Activated naive CD8-positive, alpha-beta T cell treated with anti-CD3 and anti-CD28 coated beads, Interleukin-2, amount 10 ng/mL, durations not matched to agents 7 days and 5 days (primary cell): ENCODE measurements at regions not wholly inside any gene's neighbourhood (a gene's known extent, or its start where the extent isn't known, plus 50 kb on each side); places are given as distances from the start of the nearest gene placed in this dataset.
"Not testable (repeated sequence)": the region's sequence is repeated elsewhere in the genome, so short reads cannot be mapped to it uniquely, and the experiment has no call there.

ENCODE experiments used
- ATAC-seq: fragments of 150-1000 bp; cut with Tn5 transposase; one replicate; pipeline ENCODE4 v1.10.0; 2021; ENCODE audit warnings: low read depth, moderate library complexity
- POLR2A ChIA-PET: fragments of 350-600 bp; sonication (Branson Sonifier 250); formaldehyde crosslinking; loops from one replicate; lab custom pipeline; 2021; ENCODE audit warnings: antibody characterized with exemption; lab: Charles Lee
- DNase-seq: peaks from one replicate; pipeline ENCODE4 v3.0.0; 2021
- H3K27ac Mint-ChIP-seq: one replicate; pipeline ENCODE4 v1.8.0; 2022; ENCODE audit warnings: mild to moderate bottlenecking, mixed read lengths
- H3K27me3 Mint-ChIP-seq: one replicate; pipeline ENCODE4 v1.8.0; 2022; ENCODE audit warnings: mild to moderate bottlenecking, moderate library complexity, mixed read lengths
- H3K36me3 Mint-ChIP-seq: one replicate; pipeline ENCODE4 v1.8.0; 2021; ENCODE audit warnings: mild to moderate bottlenecking, mixed read lengths
- H3K4me1 Mint-ChIP-seq: one replicate; pipeline ENCODE4 v1.8.0; 2021; ENCODE audit warnings: mixed read lengths
- H3K4me3 Mint-ChIP-seq: one replicate; pipeline ENCODE4 v1.8.0; 2022; ENCODE audit warnings: mild to moderate bottlenecking, moderate library complexity, mixed read lengths
- H3K9me3 Mint-ChIP-seq: one replicate; pipeline ENCODE4 v1.8.0; 2021; ENCODE audit warnings: mixed read lengths

DNA sequence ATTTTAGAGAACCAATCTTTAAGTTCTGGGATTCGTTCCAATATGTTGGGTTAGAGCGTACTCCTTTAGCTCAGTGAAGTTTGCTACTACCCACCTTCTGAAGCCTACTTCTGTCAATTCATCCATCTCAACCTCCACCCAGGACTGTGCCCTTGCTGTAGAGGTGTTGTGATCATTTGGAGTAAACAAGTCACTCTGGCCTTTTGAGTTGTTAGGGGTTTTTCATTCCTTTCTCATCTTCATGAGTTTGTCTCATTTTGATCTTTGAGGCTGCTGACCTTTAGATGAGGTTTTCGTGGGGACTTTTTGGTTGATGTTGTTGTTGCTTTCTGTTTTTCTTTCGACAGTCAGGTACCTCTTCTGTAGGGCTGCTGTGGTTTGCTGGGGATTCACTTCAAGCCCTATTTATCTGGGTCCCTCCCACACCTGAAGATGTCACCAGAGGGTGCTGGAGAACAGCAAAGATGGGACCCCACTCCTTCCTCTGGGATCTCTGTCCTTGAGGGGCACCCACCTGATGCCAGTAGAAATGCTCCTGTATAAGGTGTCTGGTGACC, 158.4 kb downstream of the ANKRD36B start:
- H3K36me3 Mint-ChIP-seq, H3K4me1 Mint-ChIP-seq, H3K27me3 Mint-ChIP-seq, H3K9me3 Mint-ChIP-seq, H3K4me3 Mint-ChIP-seq, DNase-seq, ATAC-seq, H3K27ac Mint-ChIP-seq, POLR2A ChIA-PET: not testable (repeated sequence)

DNA sequence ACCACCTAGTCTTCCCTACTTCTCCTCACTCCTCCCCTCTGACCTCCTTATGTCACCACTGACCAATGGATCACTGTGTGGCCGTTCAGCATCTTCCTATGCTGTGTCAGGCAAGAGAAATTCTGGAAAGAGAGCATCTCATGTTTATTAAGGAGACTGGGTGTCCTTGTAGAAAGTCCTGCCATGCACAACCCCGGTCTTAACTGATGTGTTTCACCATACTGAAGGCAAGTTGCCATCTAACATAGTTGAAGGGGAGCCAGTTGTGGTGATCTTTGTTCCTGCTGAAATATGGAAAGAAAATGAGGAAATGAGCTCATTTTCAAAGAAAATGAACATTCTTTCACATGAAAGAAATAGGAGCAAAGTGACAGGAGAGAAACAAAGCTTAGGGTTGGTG, 167.3 kb downstream of the ANKRD36B start:
- ATAC-seq, DNase-seq, H3K27me3 Mint-ChIP-seq, H3K27ac Mint-ChIP-seq, H3K4me3 Mint-ChIP-seq, H3K9me3 Mint-ChIP-seq, POLR2A ChIA-PET, H3K4me1 Mint-ChIP-seq, H3K36me3 Mint-ChIP-seq: not testable (repeated sequence)

DNA sequence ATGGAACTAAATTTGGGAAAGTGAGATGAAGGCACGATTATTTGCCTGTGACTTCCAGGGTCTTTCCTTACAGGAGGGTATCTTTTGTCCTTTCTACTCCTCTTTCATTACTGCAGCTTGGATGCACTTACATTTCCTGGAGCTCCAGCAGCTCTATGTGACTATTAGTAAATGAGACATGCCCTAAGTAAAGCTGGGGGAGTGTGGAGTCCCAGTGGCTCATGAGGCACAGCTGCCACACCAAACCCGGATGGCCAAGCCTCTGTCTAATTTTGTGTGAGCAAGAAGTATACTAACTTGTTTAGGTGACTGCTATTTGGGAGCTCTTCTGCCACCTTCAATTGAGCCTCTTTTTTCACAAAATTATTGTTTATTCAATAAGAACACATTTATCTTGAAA, 183.3 kb downstream of the ANKRD36B start:
- DNase-seq, H3K27ac Mint-ChIP-seq, H3K9me3 Mint-ChIP-seq, H3K36me3 Mint-ChIP-seq, ATAC-seq, H3K4me3 Mint-ChIP-seq, H3K27me3 Mint-ChIP-seq, H3K4me1 Mint-ChIP-seq, POLR2A ChIA-PET: not testable (repeated sequence)

DNA sequence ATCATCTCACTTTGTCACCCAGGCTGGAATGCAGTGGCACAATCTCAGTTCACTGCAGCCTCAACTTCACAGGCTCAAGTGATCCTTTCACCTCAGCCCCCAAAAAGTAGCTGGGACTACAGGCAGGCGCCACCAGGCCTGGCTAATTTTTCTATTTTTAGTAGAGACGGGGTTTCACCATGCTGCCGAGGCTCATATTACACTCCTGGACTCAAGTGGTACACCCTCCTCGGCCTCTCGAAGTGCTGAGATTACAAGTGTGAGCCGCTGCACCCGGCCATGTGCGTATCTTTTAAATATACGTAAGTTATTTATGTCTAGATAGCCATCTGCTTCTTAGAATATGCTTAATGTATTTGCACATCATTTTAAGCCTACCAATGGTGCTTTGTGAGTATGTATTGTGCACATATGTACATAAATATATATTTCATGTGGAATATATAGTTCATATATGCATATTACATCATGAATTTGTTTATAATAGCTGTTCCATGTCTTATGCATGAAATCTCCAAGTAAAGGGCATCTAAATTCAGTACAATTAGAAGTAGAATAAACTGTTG, 184.4 kb downstream of the ANKRD36B start:
- H3K27ac Mint-ChIP-seq, POLR2A ChIA-PET, H3K27me3 Mint-ChIP-seq, H3K4me3 Mint-ChIP-seq, H3K36me3 Mint-ChIP-seq, DNase-seq, H3K4me1 Mint-ChIP-seq, ATAC-seq, H3K9me3 Mint-ChIP-seq: not testable (repeated sequence)

DNA sequence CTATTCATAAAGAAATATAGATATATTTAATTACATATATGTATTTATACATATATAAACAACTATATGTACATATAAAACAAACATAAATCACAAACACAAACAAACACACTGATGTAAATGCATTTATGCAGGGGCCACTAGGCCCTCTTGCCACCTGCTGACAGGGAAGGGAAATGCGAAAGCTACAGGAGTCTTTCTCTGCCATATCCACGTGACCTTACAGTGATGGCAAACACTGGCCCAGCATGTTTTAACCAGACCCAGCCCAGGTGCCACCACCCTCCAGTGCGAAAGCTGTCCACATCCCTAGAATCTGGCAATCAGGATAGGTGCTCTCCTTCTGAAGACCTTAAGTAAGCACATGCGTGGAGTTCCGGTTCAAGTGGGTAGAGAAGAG, 187.0 kb downstream of the ANKRD36B start:
- POLR2A ChIA-PET, H3K4me3 Mint-ChIP-seq: not testable (repeated sequence)

DNA sequence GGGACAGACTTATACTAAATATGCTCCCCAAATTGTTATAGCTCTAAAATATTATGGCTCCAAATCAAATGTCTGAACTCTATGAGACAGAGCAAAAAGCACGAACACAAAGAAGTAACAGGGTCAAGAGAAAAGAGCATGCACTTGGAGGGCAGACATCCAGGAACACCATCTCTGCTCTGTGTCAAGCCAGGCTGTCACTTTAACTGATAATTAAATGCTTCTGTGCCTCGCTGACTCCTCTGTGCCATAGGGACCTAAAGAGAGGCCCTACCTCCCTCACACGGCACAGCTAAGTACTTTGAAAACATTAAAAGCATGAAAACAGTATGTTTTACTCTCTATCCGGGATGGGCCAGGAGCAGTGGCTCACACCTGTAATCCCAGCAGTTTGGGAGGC, 194.0 kb downstream of the ANKRD36B start:
- H3K9me3 Mint-ChIP-seq, DNase-seq, H3K4me3 Mint-ChIP-seq, H3K27ac Mint-ChIP-seq, H3K27me3 Mint-ChIP-seq, POLR2A ChIA-PET, ATAC-seq, H3K36me3 Mint-ChIP-seq, H3K4me1 Mint-ChIP-seq: not testable (repeated sequence)

More for the DNA sequence above, 187.0 kb downstream of the ANKRD36B start:
- H3K27ac Mint-ChIP-seq, H3K27me3 Mint-ChIP-seq, H3K4me1 Mint-ChIP-seq, DNase-seq, H3K9me3 Mint-ChIP-seq, ATAC-seq, H3K36me3 Mint-ChIP-seq: not testable (repeated sequence)

DNA sequence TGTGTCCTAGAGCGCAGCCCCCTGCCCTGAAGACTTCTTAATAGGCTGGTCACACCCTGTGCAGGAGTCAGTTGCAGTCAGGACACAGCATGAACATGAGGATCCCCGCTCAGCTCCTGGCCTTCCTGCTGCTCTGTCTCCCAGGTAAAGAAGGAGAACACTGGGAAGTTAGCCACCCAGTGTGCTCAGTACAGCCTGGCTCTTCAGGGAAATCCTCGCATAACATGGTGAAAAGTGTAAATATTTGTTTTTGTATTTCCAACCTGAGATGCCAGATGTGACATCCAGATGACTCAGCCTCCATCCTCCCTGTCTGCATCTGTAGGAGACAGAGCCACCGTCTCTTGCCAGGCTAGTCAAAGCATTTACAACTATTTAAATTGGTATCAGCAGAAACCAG, 203.9 kb downstream of the ANKRD36B start:
- H3K27me3 Mint-ChIP-seq, H3K4me3 Mint-ChIP-seq, H3K4me1 Mint-ChIP-seq, H3K9me3 Mint-ChIP-seq, H3K27ac Mint-ChIP-seq, POLR2A ChIA-PET, ATAC-seq, H3K36me3 Mint-ChIP-seq, DNase-seq: not testable (repeated sequence)

DNA sequence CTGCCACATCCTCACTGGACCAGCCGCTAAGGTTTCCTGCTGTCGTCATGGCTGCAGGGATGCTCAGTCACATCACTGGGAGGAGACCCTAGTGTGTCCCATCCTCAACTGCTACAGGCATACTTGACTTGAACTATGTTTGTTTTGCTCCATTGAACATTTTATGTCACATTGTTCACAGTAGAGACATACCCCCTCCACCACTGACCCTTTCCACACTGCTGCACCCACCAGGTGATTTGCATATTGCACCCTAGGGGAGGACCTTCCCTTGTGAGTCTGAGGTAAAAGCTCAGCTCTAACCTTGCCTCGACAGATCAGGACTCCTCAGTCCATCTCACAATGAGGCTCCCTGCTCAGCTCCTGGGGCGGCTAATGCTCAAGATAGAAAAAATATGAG, 213.8 kb downstream of the ANKRD36B start:
- H3K9me3 Mint-ChIP-seq, H3K36me3 Mint-ChIP-seq, POLR2A ChIA-PET, H3K27ac Mint-ChIP-seq, ATAC-seq, H3K4me1 Mint-ChIP-seq, H3K27me3 Mint-ChIP-seq, H3K4me3 Mint-ChIP-seq, DNase-seq: not testable (repeated sequence)

DNA sequence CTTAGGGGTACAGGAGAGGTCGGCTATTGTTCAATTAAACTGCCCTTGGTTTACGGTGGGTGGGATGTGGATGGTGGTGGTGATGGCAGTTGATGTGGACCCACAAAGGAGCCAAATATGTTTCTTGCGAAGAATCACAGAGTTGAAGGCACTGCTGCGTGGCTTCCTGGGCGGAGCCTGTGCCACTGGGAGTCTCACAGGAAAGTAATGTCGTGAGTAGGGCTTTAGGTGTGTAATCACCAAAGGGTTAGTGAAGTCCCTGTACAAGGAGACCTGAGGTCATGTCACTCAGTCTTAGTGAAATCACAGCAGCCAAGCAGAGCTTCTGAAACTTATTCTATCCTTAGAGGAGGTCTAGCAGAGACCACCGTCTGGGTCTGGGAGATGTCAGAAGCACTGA, 215.3 kb downstream of the ANKRD36B start:
- H3K27ac Mint-ChIP-seq, H3K27me3 Mint-ChIP-seq, H3K36me3 Mint-ChIP-seq, DNase-seq, H3K4me3 Mint-ChIP-seq, POLR2A ChIA-PET, H3K9me3 Mint-ChIP-seq, H3K4me1 Mint-ChIP-seq: not testable (repeated sequence)
- ATAC-seq, result peak; percentile 70

DNA sequence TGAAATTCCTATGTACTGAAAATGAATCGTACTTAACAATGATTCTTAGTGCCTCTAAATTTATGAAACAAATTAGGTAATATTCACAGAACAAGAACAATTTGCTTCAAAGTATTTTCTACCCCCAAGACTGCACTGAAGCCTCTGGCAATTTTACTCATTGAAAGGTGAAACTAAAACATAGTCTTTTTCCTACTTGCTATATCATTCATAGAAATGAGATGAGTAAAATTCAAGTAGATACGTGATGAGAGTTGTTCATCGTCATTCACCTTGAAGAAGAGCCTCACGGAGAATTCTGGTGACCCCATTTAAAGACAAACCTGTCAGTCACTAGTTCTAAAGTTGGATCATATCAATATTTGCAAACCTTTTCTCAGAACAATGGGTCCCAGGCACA, 226.5 kb downstream of the ANKRD36B start:
- H3K36me3 Mint-ChIP-seq, ATAC-seq, H3K27me3 Mint-ChIP-seq, H3K9me3 Mint-ChIP-seq, H3K27ac Mint-ChIP-seq, POLR2A ChIA-PET, H3K4me3 Mint-ChIP-seq, H3K4me1 Mint-ChIP-seq, DNase-seq: not testable (repeated sequence)

DNA sequence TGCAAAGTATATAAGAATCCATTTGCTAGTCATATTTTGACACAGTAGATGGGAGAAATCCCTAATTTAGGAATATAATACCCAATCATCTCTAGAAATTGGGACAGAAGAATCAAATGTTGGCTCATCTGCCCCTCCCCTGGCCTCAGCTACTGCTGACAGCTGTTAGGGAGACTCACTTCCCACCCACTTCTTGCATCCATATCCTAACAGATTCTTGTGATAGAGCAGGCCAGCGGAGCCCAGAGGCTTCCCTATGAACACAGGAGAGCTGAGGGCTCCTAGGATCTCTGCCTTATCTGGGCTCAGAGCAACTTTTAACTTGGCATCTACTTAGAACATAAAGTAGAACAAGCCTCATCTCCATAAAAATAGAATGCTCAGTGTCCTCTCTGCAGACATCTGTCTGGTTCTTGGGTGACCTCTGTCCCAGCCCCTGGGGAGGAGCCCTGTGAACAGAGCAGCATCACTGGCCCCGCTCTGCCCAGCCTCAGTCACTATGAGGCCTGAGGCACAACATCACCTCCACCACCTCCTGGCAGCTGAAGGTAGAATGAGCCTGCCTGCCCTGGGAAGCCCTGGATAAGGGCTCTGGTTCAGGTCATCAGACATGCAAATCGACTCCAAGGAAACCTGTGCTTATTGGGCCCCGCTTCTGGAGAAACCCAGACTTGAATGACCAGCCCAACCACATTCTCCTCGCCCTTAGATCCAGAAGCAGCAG, 229.7 kb downstream of the ANKRD36B start:
- no peaks in the 10 kb centered on the region for H3K9me3 Mint-ChIP-seq
- no peaks in the 10 kb centered on the region for H3K4me1 Mint-ChIP-seq
- H3K36me3 Mint-ChIP-seq, result no peaks in the 10 kb centered on the region
- H3K27ac Mint-ChIP-seq, result no peak overlapping the region
- no peak for DNase-seq
- POLR2A ChIA-PET, result no interaction called here
- no peak for ATAC-seq
- peaks cover 32% of the 10 kb centered on the region for H3K27me3 Mint-ChIP-seq
- no peak overlapping the region for H3K4me3 Mint-ChIP-seq

DNA sequence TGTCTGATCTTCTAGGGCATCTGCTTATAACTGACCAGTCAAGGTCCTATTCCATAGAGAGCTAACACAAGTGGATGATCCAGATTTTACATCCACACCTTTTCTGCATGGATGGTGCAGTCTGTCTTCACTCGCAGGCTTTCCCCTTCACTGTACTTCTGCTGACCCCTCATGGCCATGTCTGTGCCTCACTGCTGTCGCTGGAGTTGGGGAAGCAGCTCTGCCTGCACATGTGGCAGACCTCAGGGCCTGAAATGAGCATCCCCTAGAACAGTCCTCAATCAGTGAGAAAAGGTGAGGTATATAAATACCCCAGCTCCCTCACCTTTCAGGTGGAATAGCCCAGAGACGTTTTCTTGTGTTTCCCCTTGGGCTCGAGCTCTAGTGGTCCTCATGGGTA, 233.8 kb downstream of the ANKRD36B start:
- Mint-ChIP-seq H3K36me3 (no peaks in the 10 kb centered on the region), H3K9me3 (no peaks in the 10 kb centered on the region), H3K4me1 (no peaks in the 10 kb centered on the region), H3K27ac (no peak overlapping the region), H3K27me3 (peaks cover 62% of the 10 kb centered on the region), H3K4me3 (no peak overlapping the region)
- POLR2A ChIA-PET, result no interaction called here
- no peak for DNase-seq
- no peak for ATAC-seq

DNA sequence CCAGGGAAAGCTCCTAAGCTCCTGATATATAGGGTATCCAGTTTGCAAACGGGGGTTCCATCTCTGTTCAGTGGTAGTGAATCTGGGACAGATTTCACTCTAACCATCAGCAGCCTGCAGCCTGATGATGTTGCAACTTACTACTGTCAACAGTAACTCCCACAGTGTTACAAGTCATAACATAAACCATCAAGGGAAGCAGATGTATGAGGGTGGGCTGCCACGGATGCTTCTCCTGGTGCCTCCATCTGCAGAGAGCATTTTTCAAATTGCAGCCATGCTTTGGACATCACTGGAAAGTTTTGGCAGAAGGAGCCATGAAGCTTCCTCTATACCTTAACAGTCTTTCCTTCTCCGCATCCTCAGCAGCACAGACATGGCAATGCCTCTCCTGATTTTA, 234.5 kb downstream of the ANKRD36B start:
- no peak overlapping the region for H3K4me3 Mint-ChIP-seq
- POLR2A ChIA-PET, result no interaction called here

DNA sequence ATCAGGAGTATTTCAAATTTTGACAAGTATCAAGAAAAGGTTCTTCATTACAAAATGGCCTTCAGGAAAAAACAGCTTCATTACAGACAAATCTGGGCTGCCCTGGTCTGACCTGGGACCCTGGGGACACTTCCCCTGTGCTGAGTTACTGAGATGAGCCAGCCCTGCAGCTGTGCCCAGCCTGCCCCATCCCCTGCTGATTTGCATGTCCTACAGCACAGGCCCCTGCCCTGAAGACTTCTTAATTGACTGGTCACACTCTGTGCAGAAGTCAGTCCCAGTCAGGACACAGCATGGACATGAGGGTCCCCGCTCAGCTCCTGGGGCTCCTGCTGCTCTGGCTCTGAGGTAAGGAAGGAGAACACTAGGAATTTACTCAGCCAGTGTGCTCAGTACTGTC, 235.1 kb downstream of the ANKRD36B start:
- Mint-ChIP-seq H3K27me3 (peaks cover 70% of the 10 kb centered on the region), H3K36me3 (no peaks in the 10 kb centered on the region), H3K4me1 (no peaks in the 10 kb centered on the region)

More for the DNA sequence above, 234.5 kb downstream of the ANKRD36B start:
- no peak for DNase-seq
- Mint-ChIP-seq H3K27me3 (peaks cover 66% of the 10 kb centered on the region), H3K36me3 (no peaks in the 10 kb centered on the region), H3K4me1 (no peaks in the 10 kb centered on the region), H3K27ac (no peak overlapping the region), H3K9me3 (no peaks in the 10 kb centered on the region)
- no peak for ATAC-seq

More for the DNA sequence above, 235.1 kb downstream of the ANKRD36B start:
- ATAC-seq (no peak), DNase-seq (no peak)
- POLR2A ChIA-PET, result no interaction called here
- no peak overlapping the region for H3K27ac Mint-ChIP-seq
- H3K4me3 Mint-ChIP-seq, result no peak overlapping the region
- no peaks in the 10 kb centered on the region for H3K9me3 Mint-ChIP-seq
